Loucy (cell line): ENCODE measurements at regions not wholly inside any gene's neighbourhood (a gene's known extent, or its start where the extent isn't known, plus 50 kb on each side); places are given as distances from the start of the nearest gene placed in this dataset.

Experiments used
- CTCF ChIP-seq: fragments of 200-600 bp; sonication (generic); conservative IDR thresholded peaks from 2 replicates; pipeline ENCODE4 v1.5.1; 2014; ENCODE audit warnings: mild to moderate bottlenecking, antibody characterized with exemption, low read length
- EZH2phosphoT487 ChIP-seq: fragments of 200-600 bp; IDR thresholded peaks from 2 replicates; pipeline ENCODE4 v1.6.1; 2018; ENCODE audit warnings: antibody characterized with exemption, mild to moderate bottlenecking, moderate library complexity, borderline replicate concordance

GRCh38 chr2:129491308-129491707 lies 488.2 kb upstream of the RAB6C start:
- TF ChIP-seq EZH2phosphoT487 = no peak
- no peak for TF ChIP-seq CTCF
